GM12878 (cell line): ENCODE measurements at regions not wholly inside any gene's neighbourhood (a gene's known extent, or its start where the extent isn't known, plus 50 kb on each side); places are given as distances from the start of the nearest gene placed in this dataset.

Experiments
- POLR2A ChIP-seq: IDR thresholded peaks from 2 replicates; pipeline ENCODE4 v1.6.1; 2011; ENCODE audit warnings: low read depth, mild to moderate bottlenecking, low read length
- TF ChIP-seq, protein P1 (sequence below): fragments of 450-650 bp; IDR thresholded peaks from 2 replicates; pipeline ENCODE4 v1.6.1; 2016; ENCODE audit warnings: mild to moderate bottlenecking
- TF ChIP-seq, protein P2 (sequence below): fragments of 450-650 bp; IDR thresholded peaks from 2 replicates; pipeline ENCODE4 v1.6.1; 2017; ENCODE audit warnings: antibody characterized with exemption, mild to moderate bottlenecking, moderate library complexity
- TF ChIP-seq, protein P3 (sequence below), 3 experiments: IDR thresholded peaks in 2 of 3; conservative IDR thresholded peaks in 1 of 3; 2 replicates each; pipeline ENCODE4 v1.5.1; 2011; ENCODE audit warnings: low read depth in 3 of 3, low read length in 3 of 3, mild to moderate bottlenecking in 3 of 3, control low read depth in 2 of 3, moderate library complexity in 2 of 3, inconsistent platforms in 1 of 3, mixed read lengths in 1 of 3; ENCODE audit not compliant: control insufficient read depth in 2 of 3, insufficient read depth in 1 of 3; ENCODE audit errors: extremely low read depth in 1 of 3
- TF ChIP-seq, protein P4 (sequence below): fragments of 450-650 bp; IDR thresholded peaks from 2 replicates; pipeline ENCODE4 v1.6.1; 2017; ENCODE audit warnings: mild to moderate bottlenecking, low read depth, inconsistent platforms; ENCODE audit not compliant: poor library complexity, severe bottlenecking

- TF ChIP-seq, protein P1, sequence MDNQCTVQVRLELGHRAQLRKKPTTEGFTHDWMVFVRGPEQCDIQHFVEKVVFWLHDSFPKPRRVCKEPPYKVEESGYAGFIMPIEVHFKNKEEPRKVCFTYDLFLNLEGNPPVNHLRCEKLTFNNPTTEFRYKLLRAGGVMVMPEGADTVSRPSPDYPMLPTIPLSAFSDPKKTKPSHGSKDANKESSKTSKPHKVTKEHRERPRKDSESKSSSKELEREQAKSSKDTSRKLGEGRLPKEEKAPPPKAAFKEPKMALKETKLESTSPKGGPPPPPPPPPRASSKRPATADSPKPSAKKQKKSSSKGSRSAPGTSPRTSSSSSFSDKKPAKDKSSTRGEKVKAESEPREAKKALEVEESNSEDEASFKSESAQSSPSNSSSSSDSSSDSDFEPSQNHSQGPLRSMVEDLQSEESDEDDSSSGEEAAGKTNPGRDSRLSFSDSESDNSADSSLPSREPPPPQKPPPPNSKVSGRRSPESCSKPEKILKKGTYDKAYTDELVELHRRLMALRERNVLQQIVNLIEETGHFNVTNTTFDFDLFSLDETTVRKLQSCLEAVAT: no peak
- TF ChIP-seq POLR2A: no peak
- TF ChIP-seq, protein P2, sequence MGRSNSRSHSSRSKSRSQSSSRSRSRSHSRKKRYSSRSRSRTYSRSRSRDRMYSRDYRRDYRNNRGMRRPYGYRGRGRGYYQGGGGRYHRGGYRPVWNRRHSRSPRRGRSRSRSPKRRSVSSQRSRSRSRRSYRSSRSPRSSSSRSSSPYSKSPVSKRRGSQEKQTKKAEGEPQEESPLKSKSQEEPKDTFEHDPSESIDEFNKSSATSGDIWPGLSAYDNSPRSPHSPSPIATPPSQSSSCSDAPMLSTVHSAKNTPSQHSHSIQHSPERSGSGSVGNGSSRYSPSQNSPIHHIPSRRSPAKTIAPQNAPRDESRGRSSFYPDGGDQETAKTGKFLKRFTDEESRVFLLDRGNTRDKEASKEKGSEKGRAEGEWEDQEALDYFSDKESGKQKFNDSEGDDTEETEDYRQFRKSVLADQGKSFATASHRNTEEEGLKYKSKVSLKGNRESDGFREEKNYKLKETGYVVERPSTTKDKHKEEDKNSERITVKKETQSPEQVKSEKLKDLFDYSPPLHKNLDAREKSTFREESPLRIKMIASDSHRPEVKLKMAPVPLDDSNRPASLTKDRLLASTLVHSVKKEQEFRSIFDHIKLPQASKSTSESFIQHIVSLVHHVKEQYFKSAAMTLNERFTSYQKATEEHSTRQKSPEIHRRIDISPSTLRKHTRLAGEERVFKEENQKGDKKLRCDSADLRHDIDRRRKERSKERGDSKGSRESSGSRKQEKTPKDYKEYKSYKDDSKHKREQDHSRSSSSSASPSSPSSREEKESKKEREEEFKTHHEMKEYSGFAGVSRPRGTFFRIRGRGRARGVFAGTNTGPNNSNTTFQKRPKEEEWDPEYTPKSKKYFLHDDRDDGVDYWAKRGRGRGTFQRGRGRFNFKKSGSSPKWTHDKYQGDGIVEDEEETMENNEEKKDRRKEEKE: no peak
- TF ChIP-seq, protein P3, sequence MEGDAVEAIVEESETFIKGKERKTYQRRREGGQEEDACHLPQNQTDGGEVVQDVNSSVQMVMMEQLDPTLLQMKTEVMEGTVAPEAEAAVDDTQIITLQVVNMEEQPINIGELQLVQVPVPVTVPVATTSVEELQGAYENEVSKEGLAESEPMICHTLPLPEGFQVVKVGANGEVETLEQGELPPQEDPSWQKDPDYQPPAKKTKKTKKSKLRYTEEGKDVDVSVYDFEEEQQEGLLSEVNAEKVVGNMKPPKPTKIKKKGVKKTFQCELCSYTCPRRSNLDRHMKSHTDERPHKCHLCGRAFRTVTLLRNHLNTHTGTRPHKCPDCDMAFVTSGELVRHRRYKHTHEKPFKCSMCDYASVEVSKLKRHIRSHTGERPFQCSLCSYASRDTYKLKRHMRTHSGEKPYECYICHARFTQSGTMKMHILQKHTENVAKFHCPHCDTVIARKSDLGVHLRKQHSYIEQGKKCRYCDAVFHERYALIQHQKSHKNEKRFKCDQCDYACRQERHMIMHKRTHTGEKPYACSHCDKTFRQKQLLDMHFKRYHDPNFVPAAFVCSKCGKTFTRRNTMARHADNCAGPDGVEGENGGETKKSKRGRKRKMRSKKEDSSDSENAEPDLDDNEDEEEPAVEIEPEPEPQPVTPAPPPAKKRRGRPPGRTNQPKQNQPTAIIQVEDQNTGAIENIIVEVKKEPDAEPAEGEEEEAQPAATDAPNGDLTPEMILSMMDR (IDR thresholded peaks at IDR 0.05 in 2 of 3, conservative IDR thresholded peaks at IDR 0.05 in 1 of 3; ENCODE audit: control insufficient read depth in 2 of 3, extremely low read depth in 1 of 3, insufficient read depth in 1 of 3, low read depth in 3 of 3, low read length in 3 of 3): no peak
- TF ChIP-seq, protein P4, sequence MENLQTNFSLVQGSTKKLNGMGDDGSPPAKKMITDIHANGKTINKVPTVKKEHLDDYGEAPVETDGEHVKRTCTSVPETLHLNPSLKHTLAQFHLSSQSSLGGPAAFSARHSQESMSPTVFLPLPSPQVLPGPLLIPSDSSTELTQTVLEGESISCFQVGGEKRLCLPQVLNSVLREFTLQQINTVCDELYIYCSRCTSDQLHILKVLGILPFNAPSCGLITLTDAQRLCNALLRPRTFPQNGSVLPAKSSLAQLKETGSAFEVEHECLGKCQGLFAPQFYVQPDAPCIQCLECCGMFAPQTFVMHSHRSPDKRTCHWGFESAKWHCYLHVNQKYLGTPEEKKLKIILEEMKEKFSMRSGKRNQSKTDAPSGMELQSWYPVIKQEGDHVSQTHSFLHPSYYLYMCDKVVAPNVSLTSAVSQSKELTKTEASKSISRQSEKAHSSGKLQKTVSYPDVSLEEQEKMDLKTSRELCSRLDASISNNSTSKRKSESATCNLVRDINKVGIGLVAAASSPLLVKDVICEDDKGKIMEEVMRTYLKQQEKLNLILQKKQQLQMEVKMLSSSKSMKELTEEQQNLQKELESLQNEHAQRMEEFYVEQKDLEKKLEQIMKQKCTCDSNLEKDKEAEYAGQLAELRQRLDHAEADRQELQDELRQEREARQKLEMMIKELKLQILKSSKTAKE: no peak
Measured at GRCh38 chr14:37843954-37844607, 248.7 kb downstream of the TTC6 start.
